HL-60 (cell line): ENCODE measurements at regions not wholly inside any gene's neighbourhood (a gene's known extent, or its start where the extent isn't known, plus 50 kb on each side); places are given as distances from the start of the nearest gene placed in this dataset.

Experiments
- POLR2AphosphoS5 ChIP-seq: IDR thresholded peaks from 2 replicates; pipeline ENCODE4 v1.6.1; 2012; ENCODE audit warnings: low read depth
- TF ChIP-seq, protein P1 (sequence below): IDR thresholded peaks from one replicate; pipeline ENCODE4 v1.5.1; 2011; ENCODE audit warnings: low read length, control low read depth, inconsistent platforms; ENCODE audit not compliant: insufficient read depth

DNA sequence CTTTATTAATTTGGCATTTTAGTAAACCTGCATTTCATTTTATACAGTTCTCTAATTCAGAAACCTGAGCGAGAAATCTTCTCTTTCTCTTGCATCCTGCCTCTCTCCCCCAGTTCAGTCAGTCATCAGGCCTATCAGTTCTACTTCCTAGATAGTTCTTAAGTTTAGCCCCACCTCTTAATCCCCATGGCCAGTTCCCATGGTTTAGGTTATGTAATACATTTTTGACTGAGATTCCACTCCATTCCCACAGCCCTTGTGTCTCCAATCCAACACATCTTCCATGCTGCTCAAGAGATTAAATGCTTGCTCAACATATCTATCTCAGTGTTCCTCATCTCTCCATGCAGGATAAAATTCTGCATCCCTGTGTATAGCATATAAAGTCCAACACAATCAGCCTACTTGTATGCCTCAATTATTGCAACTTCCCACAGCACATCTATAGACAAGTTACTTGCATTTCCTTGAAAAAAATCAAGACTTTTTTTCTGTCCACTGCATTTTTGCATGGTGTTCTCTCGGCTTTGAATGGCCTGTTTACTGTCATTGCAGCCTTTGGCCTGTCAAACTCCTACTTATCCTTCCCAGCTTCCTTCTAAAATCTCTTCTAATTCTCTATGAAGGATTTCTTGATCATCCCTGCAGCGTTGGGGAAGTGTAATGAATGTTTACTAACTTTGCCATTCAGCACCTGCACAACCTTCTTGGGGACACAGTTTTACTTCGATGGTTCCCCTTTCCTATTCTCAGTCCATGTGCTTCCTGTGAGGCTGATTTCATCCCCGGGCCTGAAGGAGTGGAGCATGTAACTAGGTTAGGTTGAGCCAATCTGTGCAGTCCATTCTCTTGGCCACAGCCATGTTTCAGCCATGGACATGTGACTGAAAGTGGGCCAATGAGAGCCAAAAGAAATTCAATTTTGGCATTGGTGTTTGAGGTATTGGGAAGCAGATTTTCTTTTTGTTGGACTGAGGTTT lies 80.8 kb downstream of the DACT1 start:
- no peak for TF ChIP-seq POLR2AphosphoS5
- TF ChIP-seq, protein P1, sequence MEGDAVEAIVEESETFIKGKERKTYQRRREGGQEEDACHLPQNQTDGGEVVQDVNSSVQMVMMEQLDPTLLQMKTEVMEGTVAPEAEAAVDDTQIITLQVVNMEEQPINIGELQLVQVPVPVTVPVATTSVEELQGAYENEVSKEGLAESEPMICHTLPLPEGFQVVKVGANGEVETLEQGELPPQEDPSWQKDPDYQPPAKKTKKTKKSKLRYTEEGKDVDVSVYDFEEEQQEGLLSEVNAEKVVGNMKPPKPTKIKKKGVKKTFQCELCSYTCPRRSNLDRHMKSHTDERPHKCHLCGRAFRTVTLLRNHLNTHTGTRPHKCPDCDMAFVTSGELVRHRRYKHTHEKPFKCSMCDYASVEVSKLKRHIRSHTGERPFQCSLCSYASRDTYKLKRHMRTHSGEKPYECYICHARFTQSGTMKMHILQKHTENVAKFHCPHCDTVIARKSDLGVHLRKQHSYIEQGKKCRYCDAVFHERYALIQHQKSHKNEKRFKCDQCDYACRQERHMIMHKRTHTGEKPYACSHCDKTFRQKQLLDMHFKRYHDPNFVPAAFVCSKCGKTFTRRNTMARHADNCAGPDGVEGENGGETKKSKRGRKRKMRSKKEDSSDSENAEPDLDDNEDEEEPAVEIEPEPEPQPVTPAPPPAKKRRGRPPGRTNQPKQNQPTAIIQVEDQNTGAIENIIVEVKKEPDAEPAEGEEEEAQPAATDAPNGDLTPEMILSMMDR, result no peak
